ENCODE measurements at regions not wholly inside any gene's neighbourhood (a gene's known extent, or its start where the extent isn't known, plus 50 kb on each side); places are given as distances from the start of the nearest gene placed in this dataset.

GRCh38 chr5:107134931-107135330, 535.8 kb downstream of the EFNA5 start:
- DNase-seq: no peak

DNA sequence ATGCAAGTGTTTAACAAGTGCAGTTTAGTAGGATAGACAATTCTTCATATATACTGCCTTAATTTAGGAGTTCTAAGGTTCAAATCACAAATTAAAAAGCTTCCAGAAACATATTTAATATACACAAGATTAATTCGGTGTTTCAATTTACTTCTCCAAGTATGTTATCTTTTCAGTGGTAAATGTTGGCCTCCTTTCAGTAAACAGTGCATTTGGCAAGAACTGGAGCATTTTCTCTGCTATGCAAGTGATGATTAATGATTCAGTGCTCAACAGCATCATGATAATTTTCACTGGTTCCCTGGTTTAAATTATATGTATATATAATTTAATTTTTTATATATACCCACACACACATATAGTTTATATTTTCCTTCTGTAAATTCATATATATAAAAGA, 541.7 kb downstream of the EFNA5 start:
- no peak for DNase-seq

- DNase-seq: no peak
Measured at GRCh38 chr5:107127878-107128277, 542.9 kb downstream of the EFNA5 start.

GRCh38 chr5:107126341-107126740, 544.4 kb downstream of the EFNA5 start:
- DNase-seq: no peak

GRCh38 chr5:107124376-107124775, 546.4 kb downstream of the EFNA5 start:
- no peak for DNase-seq

GRCh38 chr5:107123014-107123413, 547.7 kb downstream of the EFNA5 start:
- no peak for DNase-seq

DNA sequence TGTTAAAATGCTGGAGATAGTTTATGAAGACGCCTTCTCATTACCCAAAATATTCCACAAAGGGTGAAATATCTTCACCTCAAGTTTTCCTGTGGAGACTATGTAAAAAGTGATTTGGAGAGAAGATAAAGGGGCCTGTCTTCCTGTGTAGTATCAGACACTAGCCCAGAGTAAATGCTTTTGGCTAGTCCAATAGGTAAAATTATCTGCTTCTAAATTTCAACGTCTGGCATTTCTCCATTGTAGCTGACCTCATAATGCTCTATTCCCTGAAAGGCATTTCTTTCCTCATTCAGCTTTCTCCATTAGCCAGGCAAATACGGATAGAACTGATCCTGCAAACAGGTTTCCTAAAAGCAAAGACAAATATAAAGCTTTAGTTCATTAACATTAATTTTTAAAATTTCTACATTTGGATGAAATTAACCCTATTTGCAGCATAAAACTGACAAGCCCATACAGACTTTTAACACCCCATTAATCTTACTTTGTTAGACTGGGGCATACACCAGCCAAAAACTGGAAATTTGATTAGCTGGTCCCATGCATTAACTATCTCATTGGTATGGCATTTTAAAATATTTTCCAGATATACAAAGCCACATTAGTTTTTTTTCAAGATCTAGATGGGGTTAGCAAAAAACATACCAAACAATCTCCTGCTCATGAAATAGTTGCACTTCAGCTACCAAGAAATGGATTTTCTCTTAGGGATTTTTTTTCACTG, 548.8 kb downstream of the EFNA5 start:
- no peak for DNase-seq

GRCh38 chr5:107119656-107120055, 551.1 kb downstream of the EFNA5 start:
- DNase-seq: no peak

DNA sequence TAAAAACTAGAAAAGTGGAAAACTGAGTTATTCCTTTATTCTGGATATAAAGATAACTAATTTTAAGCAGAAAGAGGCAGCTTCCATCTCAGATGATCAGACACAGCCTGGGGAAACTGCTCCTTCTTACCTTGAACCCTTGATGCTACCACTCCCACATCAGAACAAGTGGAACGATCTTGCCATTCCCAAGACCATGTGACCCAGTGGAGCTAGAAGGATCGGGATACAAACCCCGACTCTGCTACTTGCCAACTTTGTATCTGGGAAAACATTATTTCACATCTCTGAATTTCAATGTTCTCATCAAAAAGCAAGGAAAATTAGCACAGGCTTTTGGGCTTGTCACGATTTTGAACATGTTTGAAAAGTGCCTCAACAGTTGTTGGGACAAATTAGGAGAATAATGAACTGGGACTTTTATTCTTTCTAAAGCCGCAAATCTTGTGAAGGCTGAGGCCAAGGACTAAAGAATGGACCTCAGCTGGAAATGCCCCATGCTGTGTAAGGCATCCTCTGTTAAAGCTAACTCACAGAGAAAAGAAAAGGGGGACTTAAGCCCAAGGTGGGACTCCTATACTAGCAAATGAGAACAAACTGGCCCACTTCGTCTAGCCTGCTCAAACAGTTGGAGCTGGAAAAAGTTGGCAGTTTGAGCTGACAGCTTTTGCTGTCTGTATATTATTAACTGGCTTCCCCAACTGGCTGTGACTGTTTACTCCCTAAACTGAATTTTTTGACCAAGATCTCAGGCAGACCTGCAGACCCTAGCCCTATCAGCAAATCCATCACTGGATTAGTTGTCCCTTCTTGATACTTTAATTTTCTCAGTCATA, 552.3 kb downstream of the EFNA5 start:
- DNase-seq: no peak

- DNase-seq: no peak
Measured at GRCh38 chr5:107112216-107112615, 558.5 kb downstream of the EFNA5 start.

DNA sequence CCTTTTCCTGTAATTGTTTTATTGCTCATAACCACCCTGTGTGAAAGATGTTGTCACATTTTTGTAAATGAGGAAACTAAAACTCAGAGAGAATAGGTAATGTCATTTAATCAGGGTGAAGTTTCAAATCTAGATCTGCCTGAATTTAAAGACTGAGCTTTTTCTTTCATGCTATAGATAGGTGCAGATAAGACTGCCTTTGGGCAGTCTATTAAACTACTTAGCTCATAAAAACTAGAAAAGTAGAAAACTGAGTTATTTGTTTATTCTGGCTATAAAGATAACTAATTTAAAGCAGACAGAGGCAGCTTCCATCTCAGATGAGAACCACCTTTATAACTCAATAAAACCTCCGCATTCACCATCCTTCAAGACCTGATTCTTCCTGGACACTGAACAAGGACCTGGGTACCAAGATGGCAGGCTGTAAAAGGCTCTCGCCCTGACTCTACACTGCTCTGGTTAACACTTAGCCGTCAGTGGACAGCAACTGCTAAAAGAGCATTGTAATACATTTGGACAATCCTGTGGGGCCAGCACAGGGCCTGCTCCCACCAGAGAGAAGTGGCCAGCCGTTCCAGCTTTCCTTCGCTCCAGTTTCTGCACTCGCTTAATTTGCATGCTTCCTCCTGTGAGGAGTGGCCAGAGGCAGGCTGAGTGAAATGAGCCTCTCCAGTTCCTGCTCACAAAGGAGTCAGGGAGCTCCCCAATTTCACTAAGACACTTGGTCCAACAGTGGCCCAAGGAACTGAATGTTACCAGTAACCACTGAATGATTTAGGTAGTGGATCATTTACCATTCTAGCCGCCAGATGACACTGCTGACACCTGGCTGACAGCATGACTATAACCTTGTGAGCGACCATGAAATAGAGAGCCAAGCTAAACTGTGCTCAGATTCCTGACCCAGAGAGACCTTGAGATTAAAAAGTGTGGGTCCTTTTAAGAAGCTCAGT, 566.4 kb downstream of the EFNA5 start:
- no peak for DNase-seq

- no peak for DNase-seq
Measured at GRCh38 chr5:107103522-107103921, 567.2 kb downstream of the EFNA5 start.

DNA sequence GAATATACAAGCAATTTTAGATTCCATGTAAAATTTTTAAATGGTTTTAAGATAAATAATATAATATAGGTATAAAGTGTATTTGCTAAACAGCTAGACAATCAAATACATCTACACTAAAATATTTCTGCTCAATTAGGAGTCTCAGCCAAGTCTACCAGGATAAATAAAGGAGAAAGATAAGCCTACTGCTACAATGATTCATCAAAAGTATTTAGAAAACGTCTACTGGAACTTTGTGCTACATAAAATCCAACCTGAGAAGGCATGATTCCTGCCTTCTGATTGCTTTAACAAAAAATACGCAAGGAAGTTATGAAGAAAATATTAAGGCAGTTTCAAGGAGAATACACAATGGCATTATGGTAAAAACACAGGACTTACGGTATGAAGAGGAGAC, 570.6 kb downstream of the EFNA5 start:
- DNase-seq: no peak

GRCh38 chr5:107099506-107099905, 571.2 kb downstream of the EFNA5 start:
- DNase-seq: no peak

DNA sequence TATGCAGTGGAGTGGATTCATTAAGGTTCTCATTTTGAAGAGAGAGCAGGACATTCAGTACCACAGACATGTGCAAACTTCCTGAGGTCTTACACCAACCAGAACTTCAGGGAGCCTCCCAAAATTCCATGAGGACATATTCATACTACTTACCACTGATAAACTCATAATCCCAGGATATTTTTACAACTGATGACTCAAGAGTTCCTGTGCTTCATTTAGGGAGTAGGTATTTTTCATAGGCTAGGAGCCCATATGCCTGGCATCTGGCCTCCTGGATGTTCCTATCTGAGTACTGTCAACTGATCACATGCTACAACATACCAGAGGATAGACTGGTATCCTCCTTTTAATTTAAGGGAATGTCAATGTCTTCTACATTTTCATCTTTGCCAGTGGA, 578.0 kb downstream of the EFNA5 start:
- no peak for DNase-seq

DNA sequence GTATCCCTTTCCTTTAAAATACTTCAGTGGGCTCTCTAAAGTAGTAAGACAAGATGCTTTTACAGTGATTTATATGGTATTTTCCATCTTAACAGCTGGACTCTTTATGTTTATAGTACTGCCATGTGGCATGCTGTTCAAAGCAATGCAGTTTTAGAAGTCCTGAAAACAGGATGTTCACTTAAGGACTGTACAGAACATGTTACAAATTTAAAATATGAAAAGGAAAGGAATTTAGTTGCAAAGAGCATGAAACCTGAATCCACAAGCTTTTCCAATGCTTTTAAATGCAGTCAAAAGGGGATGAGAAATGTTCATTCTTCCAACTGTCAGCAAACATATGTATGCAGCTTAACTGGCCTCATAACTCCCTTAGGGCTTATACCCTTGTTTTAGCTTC, 580.2 kb downstream of the EFNA5 start:
- DNase-seq: no peak

DNA sequence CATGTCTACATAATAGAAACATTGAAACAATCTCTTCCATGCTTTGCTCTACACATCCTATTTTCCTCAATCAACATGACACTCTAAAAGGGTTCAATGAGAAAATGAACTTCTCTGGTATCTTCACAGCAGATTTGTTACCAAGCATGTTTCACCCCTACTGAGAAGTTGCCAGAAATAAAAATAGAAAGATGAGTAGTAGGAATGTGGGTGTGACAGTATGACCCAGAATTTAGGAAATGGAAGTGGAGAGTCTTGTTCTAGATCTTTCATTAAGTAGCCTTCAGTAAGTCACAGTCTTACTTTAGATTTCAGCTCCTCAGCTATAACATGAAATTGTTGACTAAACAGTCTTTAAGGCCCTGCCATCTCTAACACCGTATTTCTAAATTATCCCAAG, 581.8 kb downstream of the EFNA5 start:
- no peak for DNase-seq

GRCh38 chr5:107085572-107085971, 585.2 kb downstream of the EFNA5 start:
- no peak for DNase-seq

DNA sequence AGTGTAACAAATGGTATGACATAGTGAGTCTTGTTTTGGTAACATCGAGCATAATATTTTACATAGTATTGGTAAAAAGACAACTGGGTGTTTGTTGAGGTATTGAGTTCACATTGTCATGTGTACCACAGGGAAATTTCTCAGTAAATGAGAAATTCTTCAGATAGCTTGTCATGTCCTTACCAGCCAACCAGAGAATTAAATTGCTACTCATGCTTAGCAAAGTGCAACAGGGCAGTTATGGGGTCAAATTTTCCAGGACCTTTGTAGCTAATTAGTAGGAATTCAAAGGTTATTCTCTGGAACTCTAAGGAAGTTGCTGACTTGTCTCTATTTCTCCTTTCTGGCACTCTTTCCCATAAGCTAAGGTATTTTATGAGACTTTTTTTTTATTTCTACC, 595.7 kb downstream of the EFNA5 start:
- no peak for DNase-seq

GRCh38 chr5:107072967-107073366, 597.8 kb downstream of the EFNA5 start:
- no peak for DNase-seq

GRCh38 chr5:107072440-107072839, 598.3 kb downstream of the EFNA5 start:
- DNase-seq: no peak

DNA sequence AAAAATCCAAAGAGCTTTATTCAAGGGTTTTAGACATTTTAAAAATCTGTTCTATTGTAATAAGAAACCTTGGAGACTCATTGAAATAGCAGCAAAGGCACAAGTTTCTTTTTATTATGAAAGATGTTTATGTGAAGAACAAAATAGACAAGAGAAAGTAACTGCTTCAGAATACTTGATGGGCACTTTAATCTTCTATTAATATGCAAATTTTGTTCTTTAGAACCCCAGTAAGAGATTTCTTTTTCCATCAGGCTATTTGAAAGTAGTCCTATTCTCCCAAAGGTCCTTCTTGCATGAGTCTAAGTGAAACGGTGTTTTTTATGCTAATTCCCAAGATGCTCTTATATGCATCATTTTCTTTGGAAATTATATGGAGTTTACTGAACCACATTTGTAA, 602.0 kb downstream of the EFNA5 start:
- DNase-seq: no peak

GRCh38 chr5:107067395-107067794, 603.3 kb downstream of the EFNA5 start:
- no peak for DNase-seq

All from activated CD4-positive, CD25-positive, alpha-beta regulatory T cell treated with anti-CD3 and anti-CD28 coated beads, Interleukin-2, amount 50 U/mL, for 72 hours (primary cell).